ENCODE measurements at regions not wholly inside any gene's neighbourhood (a gene's known extent, or its start where the extent isn't known, plus 50 kb on each side); places are given as distances from the start of the nearest gene placed in this dataset.
"Not testable (repeated sequence)": the region's sequence is repeated elsewhere in the genome, so short reads cannot be mapped to it uniquely, and the experiment has no call there.

DNA sequence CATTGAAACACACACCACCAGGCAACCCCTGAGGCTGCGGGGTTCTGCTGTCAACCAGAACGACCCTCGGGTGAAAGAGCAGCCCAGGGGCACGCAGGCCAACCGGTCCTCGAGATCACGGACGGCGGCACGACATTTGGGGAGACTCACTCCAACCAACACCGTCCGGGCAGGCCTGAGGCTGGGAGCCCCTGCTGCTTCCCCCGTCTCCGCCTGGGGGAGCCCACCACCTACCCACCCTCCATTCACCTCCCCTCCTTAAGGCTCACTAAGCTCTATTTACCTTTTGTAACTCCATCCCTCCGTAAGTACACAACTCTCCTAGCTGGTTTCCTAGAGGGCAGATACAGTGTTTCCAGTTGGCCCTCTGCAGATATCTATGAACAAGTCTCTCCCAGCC lies 971.3 kb upstream of the DEFB115 start:
- intact Hi-C loops (cut with DNase I): no loop called here
- no peak overlapping the region for H3K27ac ChIP-seq (ENCODE audit: low read depth in 2 of 2, low read length in 2 of 2)
- H3K36me3 ChIP-seq (ENCODE audit: control insufficient read depth in 2 of 3, insufficient read depth in 3 of 3, low read length in 3 of 3): no peaks in the 10 kb centered on the region
- H3K4me1 ChIP-seq (ENCODE audit: control insufficient read depth in 2 of 3, insufficient read depth in 2 of 3, low read depth in 1 of 3, low read length in 3 of 3): peaks cover 0 to 3% (median 0%) of the 10 kb centered on the region in 3 donors
- peak in 4 of 5 donors; percentile 62 to 84 (median 71) for DNase-seq
- TF ChIP-seq, protein P1, sequence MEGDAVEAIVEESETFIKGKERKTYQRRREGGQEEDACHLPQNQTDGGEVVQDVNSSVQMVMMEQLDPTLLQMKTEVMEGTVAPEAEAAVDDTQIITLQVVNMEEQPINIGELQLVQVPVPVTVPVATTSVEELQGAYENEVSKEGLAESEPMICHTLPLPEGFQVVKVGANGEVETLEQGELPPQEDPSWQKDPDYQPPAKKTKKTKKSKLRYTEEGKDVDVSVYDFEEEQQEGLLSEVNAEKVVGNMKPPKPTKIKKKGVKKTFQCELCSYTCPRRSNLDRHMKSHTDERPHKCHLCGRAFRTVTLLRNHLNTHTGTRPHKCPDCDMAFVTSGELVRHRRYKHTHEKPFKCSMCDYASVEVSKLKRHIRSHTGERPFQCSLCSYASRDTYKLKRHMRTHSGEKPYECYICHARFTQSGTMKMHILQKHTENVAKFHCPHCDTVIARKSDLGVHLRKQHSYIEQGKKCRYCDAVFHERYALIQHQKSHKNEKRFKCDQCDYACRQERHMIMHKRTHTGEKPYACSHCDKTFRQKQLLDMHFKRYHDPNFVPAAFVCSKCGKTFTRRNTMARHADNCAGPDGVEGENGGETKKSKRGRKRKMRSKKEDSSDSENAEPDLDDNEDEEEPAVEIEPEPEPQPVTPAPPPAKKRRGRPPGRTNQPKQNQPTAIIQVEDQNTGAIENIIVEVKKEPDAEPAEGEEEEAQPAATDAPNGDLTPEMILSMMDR (IDR thresholded peaks at IDR 0.05; ENCODE audit: borderline replicate concordance, extremely low read depth, insufficient read depth): no peak
- H3K9ac ChIP-seq (ENCODE audit: low read length in 3 of 3): no peak overlapping the region
- FAIRE-seq: no peak
- no peaks in the 10 kb centered on the region for H3K27me3 ChIP-seq (ENCODE audit: control insufficient read depth, insufficient read depth, low read length)
- H3K9me3 ChIP-seq (ENCODE audit: control insufficient read depth in 2 of 3, insufficient read depth in 1 of 3, low read length in 3 of 3): no peaks in the 10 kb centered on the region
- H3K4me3 ChIP-seq (ENCODE audit: low read length in 3 of 3): no peak overlapping the region

DNA sequence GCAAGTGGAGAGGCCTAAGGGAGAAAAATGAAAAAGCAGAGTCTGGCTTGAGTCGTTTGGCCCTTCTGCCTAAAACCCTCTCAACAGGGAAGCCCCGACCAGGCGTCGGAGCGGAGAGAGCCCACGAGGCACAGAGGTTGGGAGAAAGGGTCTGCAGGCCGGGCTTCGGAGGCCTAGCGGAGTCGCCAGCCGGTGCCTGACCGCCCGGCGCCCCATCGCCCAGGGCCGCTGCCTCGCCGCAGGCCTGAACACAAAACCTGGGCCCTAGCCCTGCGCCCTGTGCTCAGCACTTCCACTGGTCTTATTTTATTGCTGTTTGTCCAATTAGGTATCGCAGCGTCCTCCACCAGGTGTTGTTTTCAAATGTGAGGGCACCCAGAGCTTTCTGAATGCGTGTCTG lies 970.0 kb upstream of the DEFB115 start:
- H3K27ac ChIP-seq (ENCODE audit: low read depth in 2 of 2, low read length in 2 of 2); intact Hi-C loops (cut with DNase I); H3K36me3 ChIP-seq (ENCODE audit: control insufficient read depth in 2 of 3, insufficient read depth in 3 of 3, low read length in 3 of 3); H3K9me3 ChIP-seq (ENCODE audit: control insufficient read depth in 2 of 3, insufficient read depth in 1 of 3, low read length in 3 of 3); H3K4me1 ChIP-seq (ENCODE audit: control insufficient read depth in 2 of 3, insufficient read depth in 2 of 3, low read depth in 1 of 3, low read length in 3 of 3); H3K27me3 ChIP-seq (ENCODE audit: control insufficient read depth, insufficient read depth, low read length); FAIRE-seq; H3K9ac ChIP-seq (ENCODE audit: low read length in 3 of 3); H3K4me3 ChIP-seq (ENCODE audit: low read length in 3 of 3): not testable (repeated sequence)
- DNase-seq: peak in 3 of 5 donors; percentile 4 to 57 (median 43)

DNA sequence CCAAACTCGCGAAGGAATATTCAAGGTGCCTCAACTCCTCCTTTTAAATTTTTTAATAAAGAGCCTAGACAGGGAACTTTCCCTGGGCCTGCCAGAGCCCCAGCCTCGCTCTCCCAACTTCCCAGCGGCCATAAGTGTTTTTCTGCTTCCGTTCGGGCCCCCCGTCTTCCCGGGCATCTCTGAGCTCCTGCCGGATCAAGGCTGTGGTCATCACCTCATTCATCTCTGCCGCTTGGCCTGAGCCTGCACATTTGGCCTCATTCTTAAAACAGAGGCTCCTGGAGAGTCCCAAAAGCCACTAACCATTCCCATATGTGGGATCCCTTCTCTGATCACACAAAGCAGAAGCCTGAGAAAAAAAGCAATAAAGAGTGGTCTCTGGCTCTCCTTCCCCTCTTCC lies 969.1 kb upstream of the DEFB115 start:
- no peaks in the 10 kb centered on the region for H3K27me3 ChIP-seq (ENCODE audit: control insufficient read depth, insufficient read depth, low read length)
- TF ChIP-seq, protein P1 (IDR thresholded peaks at IDR 0.05; ENCODE audit: borderline replicate concordance, extremely low read depth, insufficient read depth): no peak
- H3K27ac ChIP-seq (ENCODE audit: low read depth in 2 of 2, low read length in 2 of 2): peak overlapping the region in 1 of 2 donors; percentile 28
- H3K4me3 ChIP-seq (ENCODE audit: low read length in 3 of 3): no peak overlapping the region
- no peaks in the 10 kb centered on the region for H3K36me3 ChIP-seq (ENCODE audit: control insufficient read depth in 2 of 3, insufficient read depth in 3 of 3, low read length in 3 of 3)
- H3K4me1 ChIP-seq (ENCODE audit: control insufficient read depth in 2 of 3, insufficient read depth in 2 of 3, low read depth in 1 of 3, low read length in 3 of 3): peaks cover 0 to 3% (median 0%) of the 10 kb centered on the region in 3 donors
- intact Hi-C loops (cut with DNase I): no loop called here
- H3K9ac ChIP-seq (ENCODE audit: low read length in 3 of 3): no peak overlapping the region
- FAIRE-seq (no peak), DNase-seq (peak in 1 of 5 donors; percentile 29)
- H3K9me3 ChIP-seq (ENCODE audit: control insufficient read depth in 2 of 3, insufficient read depth in 1 of 3, low read length in 3 of 3): no peaks in the 10 kb centered on the region

DNA sequence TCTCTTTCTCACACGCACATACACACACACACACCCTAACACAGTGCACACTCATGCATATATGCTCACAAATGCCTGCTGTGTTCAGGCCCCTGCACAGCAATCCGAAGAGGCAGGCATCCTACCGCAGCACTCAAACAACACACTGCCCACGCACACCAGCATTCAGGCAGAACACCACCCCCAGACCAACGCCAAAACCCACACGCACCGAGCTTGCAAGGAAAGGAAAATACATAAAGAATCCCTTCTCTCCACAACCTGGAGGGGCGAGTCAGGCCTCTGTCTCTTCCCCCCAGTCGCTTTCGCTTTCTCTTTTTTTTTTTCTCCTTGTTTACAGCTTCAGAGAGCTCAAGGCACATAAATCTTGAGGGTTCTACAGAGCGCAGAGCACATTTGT lies 968.4 kb upstream of the DEFB115 start:
- FAIRE-seq; H3K27me3 ChIP-seq (ENCODE audit: control insufficient read depth, insufficient read depth, low read length); H3K9me3 ChIP-seq (ENCODE audit: control insufficient read depth in 2 of 3, insufficient read depth in 1 of 3, low read length in 3 of 3); intact Hi-C loops (cut with DNase I); H3K9ac ChIP-seq (ENCODE audit: low read length in 3 of 3); H3K4me1 ChIP-seq (ENCODE audit: control insufficient read depth in 2 of 3, insufficient read depth in 2 of 3, low read depth in 1 of 3, low read length in 3 of 3); H3K36me3 ChIP-seq (ENCODE audit: control insufficient read depth in 2 of 3, insufficient read depth in 3 of 3, low read length in 3 of 3): not testable (repeated sequence)
- peak in 3 of 5 donors; percentile 47 to 81 (median 71) for DNase-seq
- peak overlapping the region; percentile 57 to 75 for H3K27ac ChIP-seq (ENCODE audit: low read depth in 2 of 2, low read length in 2 of 2)
- peak overlapping the region; percentile 16 to 48 (median 45) for H3K4me3 ChIP-seq (ENCODE audit: low read length in 3 of 3)

DNA sequence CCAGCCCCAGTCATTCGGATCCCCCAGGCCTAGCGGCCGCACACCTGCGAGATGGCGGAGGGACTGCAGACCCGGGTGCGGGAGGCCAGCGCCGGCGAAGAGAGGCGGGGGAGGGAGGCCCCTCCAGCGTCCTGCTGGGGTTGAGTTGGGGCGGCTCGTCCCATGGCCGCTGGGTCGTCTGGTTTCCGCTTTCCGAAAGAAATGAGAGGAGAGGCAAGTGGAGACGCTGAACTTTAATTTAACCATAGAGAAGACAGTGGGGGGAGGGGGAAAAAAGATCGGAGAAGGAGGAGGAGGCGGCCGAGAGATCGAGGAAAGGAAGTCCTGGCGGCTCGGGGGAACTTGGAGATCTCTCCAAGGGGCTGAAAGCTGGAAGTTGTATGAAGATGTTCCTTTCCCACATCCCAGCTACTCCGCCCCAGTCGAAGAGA lies 967.7 kb upstream of the DEFB115 start:
- intact Hi-C loops (cut with DNase I); H3K27me3 ChIP-seq (ENCODE audit: control insufficient read depth, insufficient read depth, low read length); H3K36me3 ChIP-seq (ENCODE audit: control insufficient read depth in 2 of 3, insufficient read depth in 3 of 3, low read length in 3 of 3); H3K9me3 ChIP-seq (ENCODE audit: control insufficient read depth in 2 of 3, insufficient read depth in 1 of 3, low read length in 3 of 3); H3K9ac ChIP-seq (ENCODE audit: low read length in 3 of 3); H3K4me1 ChIP-seq (ENCODE audit: control insufficient read depth in 2 of 3, insufficient read depth in 2 of 3, low read depth in 1 of 3, low read length in 3 of 3); FAIRE-seq: not testable (repeated sequence)
- DNase-seq: peak; percentile 24 to 80 (median 69)
- Histone ChIP-seq H3K4me3 (ENCODE audit: low read length in 3 of 3) (peak overlapping the region in 2 of 3 donors; percentile 48), H3K27ac (ENCODE audit: low read depth in 2 of 2, low read length in 2 of 2) (peak overlapping the region; percentile 74 to 75)

DNA sequence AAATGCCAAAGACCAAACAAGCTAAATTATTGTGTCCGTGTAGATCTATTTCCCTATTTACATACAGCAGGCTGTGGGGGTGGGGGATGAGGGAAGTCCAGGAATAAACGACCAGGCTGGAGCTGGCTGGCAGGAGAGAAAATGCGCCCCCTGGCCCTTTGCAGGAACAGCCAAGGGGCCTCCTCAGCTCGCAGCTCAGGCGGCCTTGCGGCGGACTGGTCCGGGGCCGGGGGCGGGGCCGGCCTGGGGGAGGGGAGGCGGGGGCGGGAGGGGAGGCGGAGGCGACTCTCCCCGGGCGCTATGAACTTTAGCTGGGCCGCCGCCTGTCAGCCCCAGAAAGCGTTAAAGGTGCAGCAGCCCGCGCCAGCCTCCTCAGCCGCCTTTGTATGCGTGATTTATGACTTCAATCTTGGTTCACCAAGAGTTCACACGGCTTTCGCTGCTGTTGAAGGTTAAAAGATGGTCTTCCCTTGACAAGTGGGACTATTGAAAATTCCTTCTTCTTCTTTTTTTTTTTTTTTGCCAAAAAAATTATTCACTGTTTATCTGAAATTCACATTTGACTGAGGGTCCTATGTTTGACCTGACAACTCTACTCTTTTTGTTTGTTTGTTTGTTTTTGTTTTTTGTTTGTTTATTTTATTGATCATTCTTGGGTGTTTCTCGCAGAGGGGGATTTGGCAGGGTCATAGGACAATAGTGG lies 967.0 kb upstream of the DEFB115 start:
- H3K36me3 ChIP-seq (ENCODE audit: control insufficient read depth in 2 of 3, insufficient read depth in 3 of 3, low read length in 3 of 3); FAIRE-seq; H3K9ac ChIP-seq (ENCODE audit: low read length in 3 of 3); H3K27me3 ChIP-seq (ENCODE audit: control insufficient read depth, insufficient read depth, low read length); H3K9me3 ChIP-seq (ENCODE audit: control insufficient read depth in 2 of 3, insufficient read depth in 1 of 3, low read length in 3 of 3); H3K4me1 ChIP-seq (ENCODE audit: control insufficient read depth in 2 of 3, insufficient read depth in 2 of 3, low read depth in 1 of 3, low read length in 3 of 3); intact Hi-C loops (cut with DNase I): not testable (repeated sequence)
- peak overlapping the region in 1 of 2 donors; percentile 65 for H3K27ac ChIP-seq (ENCODE audit: low read depth in 2 of 2, low read length in 2 of 2)
- peak; percentile 76 to 95 (median 87) for DNase-seq
- peak overlapping the region in 2 of 3 donors; percentile 48 for H3K4me3 ChIP-seq (ENCODE audit: low read length in 3 of 3)

DNA sequence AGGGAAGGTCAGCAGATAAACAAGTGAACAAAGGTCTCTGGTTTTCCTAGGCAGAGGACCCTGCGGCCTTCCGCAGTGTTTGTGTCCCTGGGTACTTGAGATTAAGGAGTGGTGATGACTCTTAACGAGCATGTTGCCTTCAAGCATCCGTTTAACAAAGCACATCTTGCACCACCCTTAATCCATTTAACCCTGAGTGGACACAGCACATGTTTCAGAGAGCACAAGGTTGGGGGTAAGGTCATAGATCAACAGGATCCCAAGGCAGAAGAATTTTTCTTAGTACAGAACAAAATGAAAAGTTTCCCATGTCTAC lies 966.4 kb upstream of the DEFB115 start:
- intact Hi-C loops (cut with DNase I); H3K9ac ChIP-seq (ENCODE audit: low read length in 3 of 3); H3K4me1 ChIP-seq (ENCODE audit: control insufficient read depth in 2 of 3, insufficient read depth in 2 of 3, low read depth in 1 of 3, low read length in 3 of 3); DNase-seq; H3K36me3 ChIP-seq (ENCODE audit: control insufficient read depth in 2 of 3, insufficient read depth in 3 of 3, low read length in 3 of 3); H3K27me3 ChIP-seq (ENCODE audit: control insufficient read depth, insufficient read depth, low read length); FAIRE-seq; H3K27ac ChIP-seq (ENCODE audit: low read depth in 2 of 2, low read length in 2 of 2); H3K9me3 ChIP-seq (ENCODE audit: control insufficient read depth in 2 of 3, insufficient read depth in 1 of 3, low read length in 3 of 3); H3K4me3 ChIP-seq (ENCODE audit: low read length in 3 of 3): not testable (repeated sequence)

All from kidney (tissue), 13 donors.